Karpas-422 (cell line): ENCODE measurements at regions not wholly inside any gene's neighbourhood (a gene's known extent, or its start where the extent isn't known, plus 50 kb on each side); places are given as distances from the start of the nearest gene placed in this dataset.

Experiments used
- DNase-seq: peaks from one replicate; pipeline ENCODE4 v3.0.0-alpha.2; 2015
- H2AFZ ChIP-seq: fragments of 200-600 bp; sonication (generic); 2 replicates; pipeline ENCODE4 v1.6.1; 2014; ENCODE audit warnings: antibody characterized with exemption, low read length, mixed read lengths
- H3K27ac ChIP-seq: fragments of 200-600 bp; sonication (generic); 2 replicates; pipeline ENCODE4 v1.5.1; 2014; ENCODE audit warnings: mild to moderate bottlenecking, low read length, moderate library complexity
- H3K27me3 ChIP-seq: fragments of 200-600 bp; sonication (generic); 2 replicates; pipeline ENCODE4 v1.6.1; 2014; ENCODE audit warnings: low read length, mixed read lengths
- H3K36me3 ChIP-seq: fragments of 200-600 bp; sonication (generic); 2 replicates; pipeline ENCODE4 v1.6.1; 2014; ENCODE audit warnings: low read length, mixed read lengths; ENCODE audit not compliant: insufficient read depth
- H3K4me1 ChIP-seq: fragments of 200-600 bp; sonication (generic); 2 replicates; pipeline ENCODE4 v1.6.1; 2014; ENCODE audit warnings: mild to moderate bottlenecking, low read length, mixed read lengths
- H3K4me2 ChIP-seq: fragments of 200-600 bp; sonication (generic); 2 replicates; pipeline ENCODE4 v1.6.1; 2014; ENCODE audit warnings: low read length, low read depth, mild to moderate bottlenecking; ENCODE audit not compliant: poor library complexity, severe bottlenecking
- H3K4me3 ChIP-seq: fragments of 200-600 bp; sonication (generic); 2 replicates; pipeline ENCODE4 v1.5.1; 2014; ENCODE audit warnings: mild to moderate bottlenecking, antibody characterized with exemption, low read length, mixed read lengths
- H3K79me2 ChIP-seq: fragments of 200-600 bp; sonication (generic); 2 replicates; pipeline ENCODE4 v1.6.1; 2014; ENCODE audit warnings: mild to moderate bottlenecking, low read length, mixed read lengths
- H3K9ac ChIP-seq: fragments of 200-600 bp; sonication (generic); 2 replicates; pipeline ENCODE4 v1.6.0; 2014; ENCODE audit warnings: low read length
- H3K9me2 ChIP-seq: fragments of 200-600 bp; sonication (generic), shearing (Covaris generic); replicated peaks from 2 replicates; pipeline ENCODE4 v1.6.0; 2014; ENCODE audit warnings: mild to moderate bottlenecking, low read length, moderate library complexity; ENCODE audit not compliant: insufficient read depth
- H3K9me3 ChIP-seq: fragments of 300-700, 200-600 bp; sonication (generic); 2 replicates; pipeline ENCODE4 v1.6.1; 2014; ENCODE audit warnings: low read length, mixed read lengths
- H4K20me1 ChIP-seq: fragments of 200-600 bp; sonication (generic); 2 replicates; pipeline ENCODE4 v1.6.1; 2014; ENCODE audit warnings: mild to moderate bottlenecking, antibody characterized with exemption, low read length, low read depth; ENCODE audit not compliant: insufficient read depth

DNA sequence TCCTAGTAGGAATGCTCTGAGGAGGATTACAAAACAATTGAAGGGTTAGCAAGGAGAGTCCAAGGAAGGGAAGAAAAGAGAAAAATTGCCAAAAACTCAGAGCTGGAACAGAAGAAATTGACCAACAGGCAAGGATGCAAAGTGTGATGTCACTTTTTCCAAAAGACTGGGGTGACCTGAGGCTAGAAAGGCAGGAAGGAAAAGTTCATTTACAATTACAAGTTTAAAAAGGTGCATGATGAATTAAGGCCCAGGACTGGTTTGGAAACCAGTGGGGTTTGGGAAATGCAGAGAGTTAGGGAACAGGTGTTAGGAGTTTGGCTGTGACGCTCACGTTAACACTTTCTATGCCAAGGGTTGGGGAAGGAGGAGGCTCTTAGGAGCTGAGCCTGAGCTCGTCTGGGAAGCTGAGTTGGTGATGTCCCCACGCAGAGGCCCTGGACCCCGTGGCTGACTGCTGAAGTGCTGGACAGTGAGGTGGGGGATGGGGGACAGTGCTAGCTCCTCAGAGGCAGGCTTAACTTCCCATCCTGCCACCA lies 92.6 kb upstream of the PODXL start:
- no peaks in the 10 kb centered on the region for H3K27me3 ChIP-seq
- H3K9me3 ChIP-seq = no peaks in the 10 kb centered on the region
- H4K20me1 ChIP-seq = no peaks in the 10 kb centered on the region
- H3K27ac ChIP-seq = no peak overlapping the region
- no peaks in the 10 kb centered on the region for H3K4me1 ChIP-seq
- H3K9me2 ChIP-seq = no peaks in the 10 kb centered on the region
- H3K4me2 ChIP-seq = no peak overlapping the region
- no peak overlapping the region for H3K9ac ChIP-seq
- H3K4me3 ChIP-seq = no peak overlapping the region
- H3K79me2 ChIP-seq = no peaks in the 10 kb centered on the region
- no peaks in the 10 kb centered on the region for H3K36me3 ChIP-seq
- no peak for DNase-seq
- H2AFZ ChIP-seq = no peak overlapping the region

DNA sequence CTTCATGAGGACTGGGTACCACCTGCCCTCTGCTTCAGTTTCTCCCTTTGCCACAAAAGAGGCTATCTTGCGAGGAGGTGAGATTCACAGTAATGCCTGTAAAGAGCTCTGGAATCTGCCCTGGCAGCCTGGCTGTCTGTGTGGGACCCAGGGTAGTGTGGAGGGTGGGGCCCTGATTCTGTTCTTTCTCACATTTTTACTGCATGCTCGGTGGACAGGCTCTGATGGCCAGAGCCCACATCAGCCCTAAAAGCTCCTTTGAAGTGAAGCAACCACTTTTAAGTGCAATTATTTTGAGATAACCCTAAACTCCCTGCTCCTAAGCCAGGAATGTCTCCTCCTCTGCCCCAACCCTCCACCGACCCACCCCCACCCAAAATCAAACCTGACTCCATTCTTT lies 92.1 kb upstream of the PODXL start:
- Histone ChIP-seq H3K27me3 (no peaks in the 10 kb centered on the region), H3K4me3 (no peak overlapping the region), H3K36me3 (no peaks in the 10 kb centered on the region), H3K9me2 (no peaks in the 10 kb centered on the region), H3K79me2 (no peaks in the 10 kb centered on the region), H3K4me1 (no peaks in the 10 kb centered on the region), H4K20me1 (no peaks in the 10 kb centered on the region), H3K9me3 (no peaks in the 10 kb centered on the region), H3K27ac (no peak overlapping the region), H2AFZ (no peak overlapping the region), H3K4me2 (no peak overlapping the region), H3K9ac (no peak overlapping the region)
- no peak for DNase-seq

DNA sequence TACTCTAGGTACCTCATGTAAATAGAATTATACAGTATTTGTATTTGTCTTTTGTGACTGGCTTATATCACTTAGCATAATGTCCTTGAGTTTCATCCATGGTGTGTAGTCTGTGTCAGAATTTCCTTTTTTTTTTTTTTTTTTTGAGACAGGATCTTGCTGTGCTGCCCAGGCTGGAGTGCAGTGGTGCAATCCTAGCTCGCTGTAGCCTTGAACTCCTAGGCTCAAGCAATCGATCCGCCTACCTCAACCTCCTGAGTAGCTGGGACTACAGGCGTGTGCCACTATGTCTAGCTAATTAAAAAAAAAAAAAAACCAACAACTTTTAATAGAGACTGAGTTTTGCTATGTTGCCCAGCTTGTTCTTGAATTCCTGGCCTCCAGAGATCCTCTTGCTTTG lies 89.8 kb upstream of the PODXL start:
- Histone ChIP-seq H3K27ac (no peak overlapping the region), H4K20me1 (no peaks in the 10 kb centered on the region), H3K36me3 (no peaks in the 10 kb centered on the region), H3K9ac (no peak overlapping the region), H3K9me3 (no peaks in the 10 kb centered on the region), H3K27me3 (no peaks in the 10 kb centered on the region), H3K4me3 (no peak overlapping the region), H3K4me2 (no peak overlapping the region), H3K9me2 (no peaks in the 10 kb centered on the region), H2AFZ (no peak overlapping the region), H3K4me1 (no peaks in the 10 kb centered on the region), H3K79me2 (no peaks in the 10 kb centered on the region)
- no peak for DNase-seq

DNA sequence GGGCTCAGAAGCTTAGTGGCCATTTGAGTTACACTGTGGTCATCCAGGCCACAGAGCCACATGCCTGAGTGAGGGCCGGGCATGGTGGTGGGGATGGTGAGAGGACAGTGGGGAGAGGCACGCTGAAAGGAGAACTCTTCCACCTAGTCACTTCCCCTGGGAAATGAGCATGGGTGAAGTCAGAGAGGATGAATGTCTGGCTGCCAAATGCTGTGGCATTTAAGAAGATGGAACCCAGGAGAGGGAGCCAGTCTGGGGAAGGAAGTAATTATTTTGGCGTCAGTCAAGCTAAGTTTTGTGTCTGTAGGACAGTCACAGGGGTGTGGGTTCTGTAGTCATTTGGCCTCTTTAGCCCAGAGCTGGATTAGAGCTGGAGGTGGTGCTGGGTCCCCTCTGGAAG lies 86.0 kb upstream of the PODXL start:
- no peaks in the 10 kb centered on the region for H3K9me2 ChIP-seq
- no peak overlapping the region for H2AFZ ChIP-seq
- H3K4me1 ChIP-seq = no peaks in the 10 kb centered on the region
- H3K9ac ChIP-seq = no peak overlapping the region
- no peaks in the 10 kb centered on the region for H4K20me1 ChIP-seq
- H3K79me2 ChIP-seq = no peaks in the 10 kb centered on the region
- no peaks in the 10 kb centered on the region for H3K27me3 ChIP-seq
- DNase-seq = no peak
- no peak overlapping the region for H3K4me2 ChIP-seq
- H3K9me3 ChIP-seq = no peaks in the 10 kb centered on the region
- H3K27ac ChIP-seq = no peak overlapping the region
- no peak overlapping the region for H3K4me3 ChIP-seq
- H3K36me3 ChIP-seq = no peaks in the 10 kb centered on the region

DNA sequence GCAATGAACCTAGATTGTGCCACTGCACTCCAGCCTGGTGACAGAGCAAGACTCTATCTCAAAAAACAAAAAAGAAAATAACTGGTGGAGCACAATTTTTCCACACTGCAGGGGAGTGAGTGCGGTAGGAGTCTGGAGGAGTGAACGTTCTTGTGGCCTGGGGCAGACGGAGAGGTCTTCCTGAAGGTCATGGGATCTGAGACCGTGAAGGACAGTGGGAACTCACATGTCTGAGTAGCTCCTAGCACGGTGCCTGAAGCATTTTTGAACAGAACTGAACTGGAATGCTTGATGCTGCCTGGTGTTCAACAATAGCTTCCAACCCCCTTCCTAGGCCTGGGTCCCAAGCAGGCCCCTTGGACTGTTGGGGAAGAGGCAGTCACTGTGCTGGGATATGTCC lies 84.3 kb upstream of the PODXL start:
- Histone ChIP-seq H3K9ac (no peak overlapping the region), H3K4me2 (no peak overlapping the region), H3K9me3 (no peaks in the 10 kb centered on the region), H2AFZ (no peak overlapping the region), H3K36me3 (no peaks in the 10 kb centered on the region), H3K27me3 (no peaks in the 10 kb centered on the region), H3K4me3 (no peak overlapping the region), H3K9me2 (no peaks in the 10 kb centered on the region), H3K27ac (no peak overlapping the region), H3K79me2 (no peaks in the 10 kb centered on the region), H4K20me1 (no peaks in the 10 kb centered on the region), H3K4me1 (no peaks in the 10 kb centered on the region)
- DNase-seq = no peak

DNA sequence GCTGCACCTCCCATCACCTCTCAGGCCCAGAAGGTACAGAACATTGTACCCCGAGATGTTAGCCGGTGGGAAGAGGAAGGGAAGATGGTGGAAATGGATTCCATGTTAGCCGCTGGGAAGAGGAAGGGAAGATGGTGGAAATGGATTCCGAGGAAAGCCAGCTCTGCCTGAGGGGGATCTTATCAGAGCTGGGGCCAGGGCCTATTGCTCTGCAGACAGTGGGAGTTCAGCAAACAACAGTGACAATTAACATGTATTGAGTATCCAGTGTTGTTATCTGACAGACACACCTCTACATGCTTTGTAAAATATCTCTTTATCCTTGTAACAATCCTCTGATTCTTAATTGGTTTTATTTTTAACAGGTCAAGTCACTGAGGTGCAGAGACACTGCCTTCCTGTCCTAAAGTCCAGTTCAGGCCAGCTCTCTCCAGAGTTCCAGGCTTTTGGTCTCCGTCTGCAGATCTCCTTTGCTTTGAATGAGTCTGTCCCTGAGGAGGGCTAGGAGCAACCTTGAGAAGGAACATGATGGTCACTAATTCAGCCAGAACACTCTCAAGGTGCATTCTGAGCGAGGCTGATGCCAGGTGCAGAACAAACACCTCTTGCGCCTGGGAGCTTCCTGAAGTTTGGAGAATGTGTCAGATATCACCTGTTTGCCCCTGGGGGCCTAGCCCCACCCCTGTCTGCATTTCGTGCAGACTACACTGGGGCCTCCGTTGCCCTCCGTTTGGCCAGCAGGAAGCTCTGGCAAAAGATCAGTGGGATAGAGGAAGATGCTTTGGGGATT lies 82.4 kb upstream of the PODXL start:
- H3K36me3 ChIP-seq = no peaks in the 10 kb centered on the region
- H3K4me2 ChIP-seq = no peak overlapping the region
- no peaks in the 10 kb centered on the region for H3K9me2 ChIP-seq
- H3K27ac ChIP-seq = no peak overlapping the region
- no peaks in the 10 kb centered on the region for H4K20me1 ChIP-seq
- no peak overlapping the region for H3K9ac ChIP-seq
- no peaks in the 10 kb centered on the region for H3K27me3 ChIP-seq
- H3K79me2 ChIP-seq = no peaks in the 10 kb centered on the region
- no peak overlapping the region for H2AFZ ChIP-seq
- H3K4me3 ChIP-seq = no peak overlapping the region
- no peaks in the 10 kb centered on the region for H3K4me1 ChIP-seq
- DNase-seq = no peak
- H3K9me3 ChIP-seq = no peaks in the 10 kb centered on the region

DNA sequence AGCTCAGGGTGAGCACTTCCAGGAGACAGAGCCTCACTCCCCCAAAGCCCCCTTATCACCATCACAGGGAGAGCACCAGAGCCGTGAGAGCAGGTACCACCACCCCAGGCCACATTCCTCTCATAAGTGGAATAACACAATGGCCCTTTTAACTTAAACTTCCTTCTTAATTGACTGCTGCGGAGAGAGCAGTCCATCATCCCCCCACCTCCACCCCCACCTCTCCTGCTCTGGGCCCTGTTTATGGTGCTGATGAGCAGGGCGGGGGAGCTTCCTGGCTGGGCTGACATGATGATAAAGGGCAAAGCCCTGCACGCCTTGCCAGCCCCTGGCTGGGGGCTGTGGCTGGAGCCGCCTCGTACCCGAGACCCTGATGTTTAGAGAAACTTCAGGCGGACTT lies 81.4 kb upstream of the PODXL start:
- no peaks in the 10 kb centered on the region for H3K4me1 ChIP-seq
- H2AFZ ChIP-seq = no peak overlapping the region
- no peaks in the 10 kb centered on the region for H4K20me1 ChIP-seq
- H3K9me3 ChIP-seq = no peaks in the 10 kb centered on the region
- H3K36me3 ChIP-seq = no peaks in the 10 kb centered on the region
- no peaks in the 10 kb centered on the region for H3K27me3 ChIP-seq
- no peaks in the 10 kb centered on the region for H3K9me2 ChIP-seq
- H3K79me2 ChIP-seq = no peaks in the 10 kb centered on the region
- no peak overlapping the region for H3K27ac ChIP-seq
- no peak overlapping the region for H3K4me2 ChIP-seq
- no peak overlapping the region for H3K4me3 ChIP-seq
- H3K9ac ChIP-seq = no peak overlapping the region
- DNase-seq = no peak

DNA sequence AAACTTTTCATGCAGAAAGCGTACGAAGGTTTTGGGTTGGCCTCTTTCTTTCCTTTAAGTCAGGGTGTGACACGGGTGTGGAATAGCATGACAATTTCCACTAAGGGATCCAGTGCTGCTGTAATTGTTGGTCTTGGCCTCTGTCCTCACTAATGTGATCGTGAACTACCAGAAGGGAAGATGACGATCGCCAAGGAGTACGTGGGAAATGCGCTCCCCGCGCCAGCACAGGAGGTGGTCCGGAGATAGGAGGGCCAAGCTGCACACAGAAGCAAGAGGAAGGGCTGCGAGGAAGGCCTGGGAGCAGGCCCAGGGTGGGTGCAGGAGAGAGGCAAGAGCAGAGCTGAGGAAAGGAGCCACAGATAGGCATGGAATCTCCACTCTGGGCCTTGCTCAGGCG lies 79.7 kb upstream of the PODXL start:
- Histone ChIP-seq H3K4me2 (no peak overlapping the region), H3K9ac (no peak overlapping the region), H2AFZ (no peak overlapping the region), H3K9me3 (no peaks in the 10 kb centered on the region), H3K27ac (no peak overlapping the region), H3K4me3 (no peak overlapping the region), H3K36me3 (no peaks in the 10 kb centered on the region), H3K27me3 (no peaks in the 10 kb centered on the region), H3K4me1 (no peaks in the 10 kb centered on the region), H3K79me2 (no peaks in the 10 kb centered on the region), H3K9me2 (no peaks in the 10 kb centered on the region), H4K20me1 (no peaks in the 10 kb centered on the region)
- DNase-seq = no peak
